Ascending aorta (tissue), 2 donors: ENCODE measurements at regions not wholly inside any gene's neighbourhood (a gene's known extent, or its start where the extent isn't known, plus 50 kb on each side); places are given as distances from the start of the nearest gene placed in this dataset.

Experiments used
- DNase-seq, 2 donors: peaks; one replicate each; pipeline ENCODE4 v3.0.0-alpha.2; 2019; ENCODE audit warnings: low spot score in 2 of 2
- H3K27ac ChIP-seq, 2 donors: fragments of 200-600 bp; sonication (generic); one replicate each; pipeline ENCODE4 v1.5.1; 2016 to 2017; ENCODE audit warnings: mild to moderate bottlenecking in 1 of 2
- H3K27me3 ChIP-seq: fragments of 200-600 bp; sonication (generic); one replicate; pipeline ENCODE4 v1.5.1; 2017
- H3K36me3 ChIP-seq, 2 donors: fragments of 200-600 bp; sonication (generic); one replicate each; pipeline ENCODE4 v1.5.1; 2016
- H3K4me1 ChIP-seq, 2 donors: fragments of 200-600 bp; sonication (generic); one replicate each; pipeline ENCODE4 v1.5.1; 2016 to 2017; ENCODE audit warnings: mild to moderate bottlenecking in 1 of 2
- H3K4me3 ChIP-seq, 2 donors: fragments of 200-600 bp; sonication (generic); one replicate each; pipeline ENCODE4 v1.5.1; 2016 to 2017; ENCODE audit warnings: mild to moderate bottlenecking in 1 of 2
- H3K9me3 ChIP-seq, 2 donors: fragments of 200-600 bp; sonication (generic); one replicate each; pipeline ENCODE4 v1.5.1; 2016
- intact Hi-C: fragments of 100-400 bp; cut with DNase I; formaldehyde crosslinking; loops from one replicate; pipeline ENCODE4 v1.15.1; 2023
- TF ChIP-seq, protein P1 (sequence below), 3 experiments: fragments of 200-600 bp in 2 of 3; fragments of 450-650 bp in 1 of 3; sonication (generic) in 2 of 3; IDR thresholded peaks; one replicate each; pipeline ENCODE4 v1.5.1; 2016 to 2019; ENCODE audit warnings: antibody characterized with exemption in 3 of 3, mild to moderate bottlenecking in 1 of 3, moderate library complexity in 1 of 3

DNA sequence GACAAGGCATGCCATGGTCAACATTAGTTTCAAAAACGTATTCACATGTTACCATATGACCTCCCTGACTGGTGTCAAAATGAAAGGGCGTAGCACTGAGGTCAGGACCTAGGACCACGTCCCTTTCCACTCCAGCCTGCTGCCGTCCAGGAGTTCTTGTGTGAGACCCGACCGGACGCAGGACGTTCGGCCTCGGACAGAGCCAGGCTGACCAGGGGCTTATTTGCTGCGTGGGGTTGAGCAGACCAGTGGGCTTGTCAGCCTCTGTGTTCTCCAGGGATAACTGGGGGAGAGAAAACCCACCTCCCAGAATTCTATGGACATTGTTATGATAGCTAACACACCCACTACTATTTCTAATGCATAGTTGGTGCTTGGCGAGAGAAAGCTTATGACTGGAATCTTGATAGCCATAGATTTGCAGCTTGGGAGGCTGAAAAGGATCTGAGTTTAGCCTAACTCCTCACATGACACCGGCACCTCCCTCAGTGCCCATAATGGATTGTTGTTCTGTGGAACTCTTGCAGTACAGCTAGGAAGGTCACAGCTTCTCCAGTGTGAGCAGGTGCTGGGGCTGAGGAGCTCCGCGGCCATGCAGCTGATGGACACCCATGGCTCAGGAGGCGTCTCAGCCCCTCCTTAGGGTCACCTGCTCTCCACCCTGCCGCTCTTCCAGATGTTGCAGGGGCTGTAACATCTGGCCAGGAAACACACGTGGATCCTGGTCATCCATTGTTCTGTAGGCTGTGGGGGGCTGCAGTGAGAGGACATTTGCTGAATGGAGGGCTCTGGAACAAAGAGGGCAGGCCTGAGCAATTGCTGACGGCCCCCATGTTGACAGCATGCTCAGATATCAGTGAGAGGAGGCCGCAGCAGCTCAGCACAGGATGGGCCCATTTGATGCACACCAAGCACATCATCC is 368.4 kb downstream of the IRX2 start:
- no peak for DNase-seq
- H3K4me1 ChIP-seq, result no peaks in the 10 kb centered on the region
- no peaks in the 10 kb centered on the region for H3K9me3 ChIP-seq
- TF ChIP-seq, protein P1, sequence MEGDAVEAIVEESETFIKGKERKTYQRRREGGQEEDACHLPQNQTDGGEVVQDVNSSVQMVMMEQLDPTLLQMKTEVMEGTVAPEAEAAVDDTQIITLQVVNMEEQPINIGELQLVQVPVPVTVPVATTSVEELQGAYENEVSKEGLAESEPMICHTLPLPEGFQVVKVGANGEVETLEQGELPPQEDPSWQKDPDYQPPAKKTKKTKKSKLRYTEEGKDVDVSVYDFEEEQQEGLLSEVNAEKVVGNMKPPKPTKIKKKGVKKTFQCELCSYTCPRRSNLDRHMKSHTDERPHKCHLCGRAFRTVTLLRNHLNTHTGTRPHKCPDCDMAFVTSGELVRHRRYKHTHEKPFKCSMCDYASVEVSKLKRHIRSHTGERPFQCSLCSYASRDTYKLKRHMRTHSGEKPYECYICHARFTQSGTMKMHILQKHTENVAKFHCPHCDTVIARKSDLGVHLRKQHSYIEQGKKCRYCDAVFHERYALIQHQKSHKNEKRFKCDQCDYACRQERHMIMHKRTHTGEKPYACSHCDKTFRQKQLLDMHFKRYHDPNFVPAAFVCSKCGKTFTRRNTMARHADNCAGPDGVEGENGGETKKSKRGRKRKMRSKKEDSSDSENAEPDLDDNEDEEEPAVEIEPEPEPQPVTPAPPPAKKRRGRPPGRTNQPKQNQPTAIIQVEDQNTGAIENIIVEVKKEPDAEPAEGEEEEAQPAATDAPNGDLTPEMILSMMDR (IDR thresholded peaks at IDR 0.05), result no peak
- no peaks in the 10 kb centered on the region for H3K36me3 ChIP-seq
- no peaks in the 10 kb centered on the region for H3K27me3 ChIP-seq
- intact Hi-C loops, result no loop called here
- H3K27ac ChIP-seq, result no peak overlapping the region
- no peak overlapping the region for H3K4me3 ChIP-seq

DNA sequence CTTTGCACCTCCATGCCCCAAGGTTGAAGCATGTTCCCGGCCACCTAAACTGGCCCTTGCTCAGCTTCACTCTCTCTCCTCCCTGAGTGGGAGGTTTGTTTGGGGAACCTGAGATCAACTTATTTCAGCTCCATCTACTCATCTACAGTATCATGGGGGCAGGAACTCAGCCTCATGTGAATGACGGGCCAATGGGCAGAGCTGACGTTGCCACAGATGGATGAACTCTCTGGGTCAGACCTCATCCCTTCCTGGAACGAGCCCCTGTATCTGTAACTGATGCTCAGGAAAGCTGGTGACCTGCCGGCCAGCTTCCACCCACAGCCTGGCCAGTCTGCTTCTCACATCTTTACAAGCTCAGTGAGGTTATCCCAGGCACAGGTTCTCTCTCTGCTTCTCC is 369.6 kb downstream of the IRX2 start:
- no peaks in the 10 kb centered on the region for H3K4me1 ChIP-seq
- DNase-seq, result no peak
- H3K4me3 ChIP-seq, result no peak overlapping the region
- H3K27me3 ChIP-seq, result no peaks in the 10 kb centered on the region
- no peak overlapping the region for H3K27ac ChIP-seq
- no peaks in the 10 kb centered on the region for H3K36me3 ChIP-seq
- intact Hi-C loops, result no loop called here
- TF ChIP-seq, protein P1 (IDR thresholded peaks at IDR 0.05), result no peak
- H3K9me3 ChIP-seq, result no peaks in the 10 kb centered on the region

DNA sequence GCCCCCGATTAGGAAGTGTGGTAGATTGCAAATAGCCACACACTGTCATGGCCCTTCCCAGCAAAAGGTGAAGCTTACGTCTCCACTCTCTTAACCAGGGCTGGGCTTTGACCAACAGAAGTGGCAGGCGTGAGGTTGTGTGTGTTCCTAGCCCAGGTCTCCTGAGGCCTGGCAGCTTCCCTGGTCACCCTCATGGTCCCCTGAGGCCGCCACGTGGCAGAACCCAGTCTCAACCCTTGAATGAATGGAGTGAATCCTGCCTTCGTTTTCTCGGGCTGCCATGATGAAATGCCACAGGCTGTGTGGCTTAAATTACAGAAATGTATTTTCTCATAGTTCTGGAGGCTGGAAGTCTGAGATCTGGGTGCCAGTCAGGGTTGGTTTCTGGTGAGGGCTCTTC is 370.4 kb downstream of the IRX2 start:
- TF ChIP-seq, protein P1 (IDR thresholded peaks at IDR 0.05), result no peak
- no peak for DNase-seq

DNA sequence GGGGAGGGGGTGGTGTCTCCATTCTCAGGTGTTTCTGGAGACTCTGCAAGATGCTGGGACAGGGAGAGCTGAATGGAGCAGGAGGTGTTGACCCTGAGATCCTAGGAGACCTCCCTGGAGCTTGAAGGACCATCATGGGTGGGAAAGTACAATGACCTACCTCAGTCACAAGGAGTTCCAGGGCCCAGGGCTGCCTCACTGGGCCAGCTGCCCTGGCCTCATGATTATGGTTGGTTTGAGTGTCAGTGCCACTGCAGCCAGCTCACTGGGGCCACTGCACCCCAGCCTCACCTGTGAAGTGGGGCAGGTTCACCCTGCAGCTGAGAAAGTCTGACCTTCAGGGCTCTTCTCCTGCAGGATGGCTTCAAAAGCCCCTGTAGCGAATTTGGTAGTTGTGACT is 372.5 kb downstream of the IRX2 start:
- H3K4me1 ChIP-seq, result no peaks in the 10 kb centered on the region
- H3K4me3 ChIP-seq, result no peak overlapping the region
- TF ChIP-seq, protein P1 (IDR thresholded peaks at IDR 0.05), result no peak
- no peaks in the 10 kb centered on the region for H3K9me3 ChIP-seq
- DNase-seq, result no peak
- H3K27ac ChIP-seq, result no peak overlapping the region
- H3K27me3 ChIP-seq, result no peaks in the 10 kb centered on the region
- H3K36me3 ChIP-seq, result no peaks in the 10 kb centered on the region
- intact Hi-C loops, result no loop called here

More for the DNA sequence above, 370.4 kb downstream of the IRX2 start:
- H3K4me1 ChIP-seq, result no peaks in the 10 kb centered on the region
- no peaks in the 10 kb centered on the region for H3K36me3 ChIP-seq
- H3K9me3 ChIP-seq, result no peaks in the 10 kb centered on the region
- intact Hi-C loops, result no loop called here
- H3K4me3 ChIP-seq, result no peak overlapping the region
- no peaks in the 10 kb centered on the region for H3K27me3 ChIP-seq
- no peak overlapping the region for H3K27ac ChIP-seq

DNA sequence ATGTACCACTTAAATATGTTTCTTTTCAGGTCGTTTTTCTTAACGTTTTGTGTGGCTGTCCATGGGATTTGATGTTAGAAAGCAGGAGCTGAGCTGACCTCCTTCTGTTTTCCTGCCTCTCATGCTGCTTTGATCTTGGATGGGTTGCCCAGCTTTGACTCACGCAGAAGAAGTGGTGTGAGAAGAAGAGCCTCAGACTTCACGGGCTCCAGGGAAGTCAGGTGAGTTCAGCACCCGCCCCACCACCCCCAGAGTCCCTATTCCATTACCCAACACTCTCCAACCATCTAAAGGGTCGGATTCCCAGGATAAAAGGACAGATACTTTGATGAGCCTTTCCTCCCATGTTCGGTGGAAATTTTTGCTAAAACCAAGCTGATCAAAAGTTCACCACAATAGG is 373.4 kb downstream of the IRX2 start:
- TF ChIP-seq, protein P1 (IDR thresholded peaks at IDR 0.05), result no peak
- Histone ChIP-seq H3K4me3 (no peak overlapping the region), H3K27me3 (no peaks in the 10 kb centered on the region), H3K4me1 (no peaks in the 10 kb centered on the region), H3K27ac (no peak overlapping the region), H3K9me3 (no peaks in the 10 kb centered on the region), H3K36me3 (no peaks in the 10 kb centered on the region)
- intact Hi-C loops, result no loop called here
- DNase-seq, result no peak
